ENCODE measurements at regions not wholly inside any gene's neighbourhood (a gene's known extent, or its start where the extent isn't known, plus 50 kb on each side); places are given as distances from the start of the nearest gene placed in this dataset.
"Not testable (repeated sequence)": the region's sequence is repeated elsewhere in the genome, so short reads cannot be mapped to it uniquely, and the experiment has no call there.

GRCh38 chr3:162640208-162640607, 1143.6 kb downstream of the OTOL1 start:
- not testable (repeated sequence) for DNase-seq (ENCODE audit: low read depth in 3 of 3)

- no peak for DNase-seq (ENCODE audit: low read depth in 3 of 3)
These were observed 1144.7 kb downstream of the OTOL1 start for GRCh38 chr3:162641317-162641716.

- no peak for DNase-seq (ENCODE audit: low read depth in 3 of 3)
These were observed 1145.3 kb downstream of the OTOL1 start for GRCh38 chr3:162641907-162642306.

GRCh38 chr3:162643245-162643644, 1146.6 kb downstream of the OTOL1 start:
- DNase-seq (ENCODE audit: low read depth in 3 of 3) = no peak

GRCh38 chr3:162647321-162647720, 1150.7 kb downstream of the OTOL1 start:
- no peak for DNase-seq (ENCODE audit: low read depth in 3 of 3)

- no peak for DNase-seq (ENCODE audit: low read depth in 3 of 3)
These were observed 1161.4 kb downstream of the OTOL1 start for GRCh38 chr3:162658003-162658402.

- no peak for DNase-seq (ENCODE audit: low read depth in 3 of 3)
These were observed 1169.2 kb downstream of the OTOL1 start for GRCh38 chr3:162665684-162666391.

- no peak for DNase-seq (ENCODE audit: low read depth in 3 of 3)
These were observed 1170.2 kb downstream of the OTOL1 start for GRCh38 chr3:162666835-162667234.

GRCh38 chr3:162670181-162670580, 1173.6 kb downstream of the OTOL1 start:
- DNase-seq (ENCODE audit: low read depth in 3 of 3) = no peak

- DNase-seq (ENCODE audit: low read depth in 3 of 3) = no peak
These were observed 1180.9 kb downstream of the OTOL1 start for GRCh38 chr3:162677475-162677874.

- no peak for DNase-seq (ENCODE audit: low read depth in 3 of 3)
These were observed 1182.3 kb downstream of the OTOL1 start for GRCh38 chr3:162678941-162679340.

- DNase-seq (ENCODE audit: low read depth in 3 of 3) = no peak
These were observed 1187.7 kb downstream of the OTOL1 start for GRCh38 chr3:162684260-162684659.

GRCh38 chr3:162699291-162699690, 1202.7 kb downstream of the OTOL1 start:
- no peak for DNase-seq (ENCODE audit: low read depth in 3 of 3)

GRCh38 chr3:162701211-162701610, 1204.6 kb downstream of the OTOL1 start:
- no peak for DNase-seq (ENCODE audit: low read depth in 3 of 3)

GRCh38 chr3:162702768-162703385, 1206.3 kb downstream of the OTOL1 start:
- DNase-seq (ENCODE audit: low read depth in 3 of 3) = no peak

- DNase-seq (ENCODE audit: low read depth in 3 of 3) = no peak
These were observed 1207.6 kb downstream of the OTOL1 start for GRCh38 chr3:162704238-162704637.

- no peak for DNase-seq (ENCODE audit: low read depth in 3 of 3)
These were observed 1208.3 kb downstream of the OTOL1 start for GRCh38 chr3:162704799-162705385.

GRCh38 chr3:162708394-162708793, 1211.8 kb downstream of the OTOL1 start:
- not testable (repeated sequence) for DNase-seq (ENCODE audit: low read depth in 3 of 3)

GRCh38 chr3:162708942-162709706, 1212.5 kb downstream of the OTOL1 start:
- DNase-seq (ENCODE audit: low read depth in 3 of 3) = not testable (repeated sequence)

- no peak for DNase-seq (ENCODE audit: low read depth in 3 of 3)
These were observed 1213.9 kb downstream of the OTOL1 start for GRCh38 chr3:162710332-162711112.

GRCh38 chr3:162717074-162717473, 1220.5 kb downstream of the OTOL1 start:
- not testable (repeated sequence) for DNase-seq (ENCODE audit: low read depth in 3 of 3)

- DNase-seq (ENCODE audit: low read depth in 3 of 3) = no peak
These were observed 1222.1 kb downstream of the OTOL1 start for GRCh38 chr3:162718697-162719096.
